Liver (tissue), 8 donors: ENCODE measurements at regions not wholly inside any gene's neighbourhood (a gene's known extent, or its start where the extent isn't known, plus 50 kb on each side); places are given as distances from the start of the nearest gene placed in this dataset.

Experiments
- DNase-seq: peaks from one replicate; pipeline ENCODE4 v3.0.0-alpha.2; 2017; ENCODE audit warnings: low spot score
- H3K27ac ChIP-seq, 2 donors: one replicate each; pipeline ENCODE4 v1.7.0; 2013; ENCODE audit warnings: inconsistent platforms in 2 of 2, low read length in 2 of 2, control low read depth in 1 of 2, low read depth in 1 of 2, mild to moderate bottlenecking in 1 of 2
- H3K27me3 ChIP-seq, 4 donors: one replicate each; pipeline versions ENCODE4 v1.6.1 to v1.7.0; 2013; ENCODE audit warnings: low read length in 3 of 4, inconsistent platforms in 1 of 4, mild to moderate bottlenecking in 1 of 4, moderate library complexity in 1 of 4; ENCODE audit not compliant: control insufficient read depth in 4 of 4, insufficient read depth in 4 of 4
- H3K36me3 ChIP-seq, 4 donors: one replicate each; pipeline versions ENCODE4 v1.6.1 to v1.7.0; 2013; ENCODE audit warnings: low read length in 3 of 4, mild to moderate bottlenecking in 3 of 4, low read depth in 1 of 4, moderate library complexity in 1 of 4; ENCODE audit not compliant: control insufficient read depth in 4 of 4, insufficient read depth in 3 of 4
- H3K4me1 ChIP-seq, 4 donors: one replicate each; pipeline versions ENCODE4 v1.6.1 to v1.7.0; 2013; ENCODE audit warnings: low read length in 3 of 4, mild to moderate bottlenecking in 3 of 4, moderate library complexity in 1 of 4; ENCODE audit not compliant: control insufficient read depth in 4 of 4, insufficient read depth in 4 of 4
- H3K4me3 ChIP-seq, 3 donors: one replicate each; pipeline versions ENCODE4 v1.6.1 to v1.7.0; 2013; ENCODE audit warnings: low read length in 3 of 3, control low read depth in 1 of 3, low read depth in 1 of 3, mild to moderate bottlenecking in 1 of 3
- H3K9ac ChIP-seq, 2 donors: one replicate each; pipeline ENCODE4 v1.7.0; 2013; ENCODE audit warnings: low read length in 2 of 2, mild to moderate bottlenecking in 2 of 2, moderate library complexity in 2 of 2, control low read depth in 1 of 2, low read depth in 1 of 2
- H3K9me3 ChIP-seq, 4 donors: one replicate each; pipeline versions ENCODE4 v1.6.1 to v1.7.0; 2013; ENCODE audit warnings: low read length in 3 of 4; ENCODE audit not compliant: control insufficient read depth in 4 of 4
- EGR1 ChIP-seq, 2 donors: IDR thresholded peaks; 2 replicates each; pipeline ENCODE4 v1.6.1; 2016 to 2018; ENCODE audit warnings: antibody characterized with exemption in 2 of 2, low read depth in 2 of 2
- FOXA1 ChIP-seq: IDR thresholded peaks from 2 replicates; pipeline ENCODE4 v1.6.1; 2016; ENCODE audit warnings: antibody characterized with exemption
- FOXA2 ChIP-seq: IDR thresholded peaks from 2 replicates; pipeline ENCODE4 v1.6.1; 2016; ENCODE audit warnings: antibody characterized with exemption
- GABPA ChIP-seq, 2 donors: IDR thresholded peaks in 1 of 2; conservative IDR thresholded peaks in 1 of 2; 2 replicates each; pipeline ENCODE4 v1.6.1; 2016; ENCODE audit warnings: antibody characterized with exemption in 2 of 2, mild to moderate bottlenecking in 1 of 2, moderate library complexity in 1 of 2
- HNF4A ChIP-seq, 2 donors: conservative IDR thresholded peaks; 2 replicates each; pipeline ENCODE4 v1.6.1; 2016; ENCODE audit warnings: antibody characterized with exemption in 2 of 2, mild to moderate bottlenecking in 2 of 2
- HNF4G ChIP-seq: IDR thresholded peaks from 2 replicates; pipeline ENCODE4 v1.6.1; 2016; ENCODE audit warnings: antibody characterized with exemption
- JUND ChIP-seq, 2 donors: IDR thresholded peaks; 2 replicates each; pipeline ENCODE4 v1.6.1; 2016; ENCODE audit warnings: antibody characterized with exemption in 2 of 2
- MAX ChIP-seq: IDR thresholded peaks from 2 replicates; pipeline ENCODE4 v1.6.1; 2016; ENCODE audit warnings: antibody characterized with exemption
- NR2F2 ChIP-seq: IDR thresholded peaks from 2 replicates; pipeline ENCODE4 v1.6.1; 2016; ENCODE audit warnings: antibody characterized with exemption
- RAD21 ChIP-seq, 2 donors: IDR thresholded peaks; 2 replicates each; pipeline ENCODE4 v1.6.1; 2016; ENCODE audit warnings: antibody characterized with exemption in 2 of 2, mild to moderate bottlenecking in 2 of 2
- RXRA ChIP-seq, 2 donors: IDR thresholded peaks; 2 replicates each; pipeline ENCODE4 v1.6.1; 2017 to 2018; ENCODE audit warnings: antibody characterized with exemption in 2 of 2, mild to moderate bottlenecking in 1 of 2
- SP1 ChIP-seq: IDR thresholded peaks from 2 replicates; pipeline ENCODE4 v1.6.1; 2018; ENCODE audit warnings: antibody characterized with exemption, mild to moderate bottlenecking
- TAF1 ChIP-seq: conservative IDR thresholded peaks from 2 replicates; pipeline ENCODE4 v1.6.1; 2016; ENCODE audit warnings: antibody characterized with exemption, mild to moderate bottlenecking
- YY1 ChIP-seq: IDR thresholded peaks from 2 replicates; pipeline ENCODE4 v1.6.1; 2016; ENCODE audit warnings: antibody characterized with exemption, mild to moderate bottlenecking
- ZBTB33 ChIP-seq: IDR thresholded peaks from 2 replicates; pipeline ENCODE4 v1.6.1; 2016; ENCODE audit warnings: antibody characterized with exemption
- WGBS: extraction: QIAGEN DNeasy Blood & Tissue Kit; methylation state at CpG from one replicate; pipeline ENCODE4 v1.1.7; 2013; 5-methylcytosine and 5-hydroxymethylcytosine counted together
- TF ChIP-seq, protein P1 (sequence below): IDR thresholded peaks from 2 replicates; pipeline ENCODE4 v1.6.1; 2016; ENCODE audit warnings: antibody characterized with exemption, mild to moderate bottlenecking
- TF ChIP-seq, protein P2 (sequence below): fragments of 150-350 bp; IDR thresholded peaks from 2 replicates; pipeline ENCODE4 v1.5.1; 2017; ENCODE audit warnings: improper control_type of control experiment, low read depth, low read length; ENCODE audit not compliant: missing input control
- TF ChIP-seq, protein P3 (sequence below): IDR thresholded peaks from 2 replicates; pipeline ENCODE4 v1.6.1; 2016; ENCODE audit warnings: antibody characterized with exemption
- donor health status: healthy.
- donor health status: healthy.
- donor health status: healthy.
- donor health status: healthy.
- donor health status: healthy.

DNA sequence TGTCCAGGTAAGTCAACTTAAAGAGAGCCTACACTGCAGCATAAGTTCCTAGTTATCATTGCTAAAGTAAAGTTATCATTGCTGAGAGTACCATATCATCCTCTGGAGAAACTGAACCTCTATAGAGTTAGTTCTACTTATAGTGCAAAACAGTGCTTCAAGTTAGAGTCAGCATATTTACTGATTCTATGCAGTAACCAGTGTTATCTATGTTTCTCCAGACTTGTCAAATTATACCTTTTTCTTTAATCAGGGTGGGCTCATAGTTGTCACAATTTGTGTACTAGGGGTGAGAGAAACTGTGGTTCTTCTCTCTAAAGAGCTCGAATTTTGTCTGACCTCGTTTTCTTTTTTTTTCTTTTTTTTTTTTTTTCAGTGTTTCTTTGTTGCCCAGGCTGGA, 79.6 kb downstream of the ANXA2R start:
- H3K27me3 ChIP-seq = peaks cover 0 to 13% (median 0%) of the 10 kb centered on the region in 4 donors
- 54% methylated on average over 2 of the region's 2 CpGs for WGBS
- H3K36me3 ChIP-seq = no peaks in the 10 kb centered on the region
- H3K9me3 ChIP-seq = no peaks in the 10 kb centered on the region
- no peak overlapping the region for H3K9ac ChIP-seq
- no peak for DNase-seq
- TF ChIP-seq, protein P1, sequence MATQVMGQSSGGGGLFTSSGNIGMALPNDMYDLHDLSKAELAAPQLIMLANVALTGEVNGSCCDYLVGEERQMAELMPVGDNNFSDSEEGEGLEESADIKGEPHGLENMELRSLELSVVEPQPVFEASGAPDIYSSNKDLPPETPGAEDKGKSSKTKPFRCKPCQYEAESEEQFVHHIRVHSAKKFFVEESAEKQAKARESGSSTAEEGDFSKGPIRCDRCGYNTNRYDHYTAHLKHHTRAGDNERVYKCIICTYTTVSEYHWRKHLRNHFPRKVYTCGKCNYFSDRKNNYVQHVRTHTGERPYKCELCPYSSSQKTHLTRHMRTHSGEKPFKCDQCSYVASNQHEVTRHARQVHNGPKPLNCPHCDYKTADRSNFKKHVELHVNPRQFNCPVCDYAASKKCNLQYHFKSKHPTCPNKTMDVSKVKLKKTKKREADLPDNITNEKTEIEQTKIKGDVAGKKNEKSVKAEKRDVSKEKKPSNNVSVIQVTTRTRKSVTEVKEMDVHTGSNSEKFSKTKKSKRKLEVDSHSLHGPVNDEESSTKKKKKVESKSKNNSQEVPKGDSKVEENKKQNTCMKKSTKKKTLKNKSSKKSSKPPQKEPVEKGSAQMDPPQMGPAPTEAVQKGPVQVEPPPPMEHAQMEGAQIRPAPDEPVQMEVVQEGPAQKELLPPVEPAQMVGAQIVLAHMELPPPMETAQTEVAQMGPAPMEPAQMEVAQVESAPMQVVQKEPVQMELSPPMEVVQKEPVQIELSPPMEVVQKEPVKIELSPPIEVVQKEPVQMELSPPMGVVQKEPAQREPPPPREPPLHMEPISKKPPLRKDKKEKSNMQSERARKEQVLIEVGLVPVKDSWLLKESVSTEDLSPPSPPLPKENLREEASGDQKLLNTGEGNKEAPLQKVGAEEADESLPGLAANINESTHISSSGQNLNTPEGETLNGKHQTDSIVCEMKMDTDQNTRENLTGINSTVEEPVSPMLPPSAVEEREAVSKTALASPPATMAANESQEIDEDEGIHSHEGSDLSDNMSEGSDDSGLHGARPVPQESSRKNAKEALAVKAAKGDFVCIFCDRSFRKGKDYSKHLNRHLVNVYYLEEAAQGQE = no peak
- TF ChIP-seq EGR1 (IDR thresholded peaks at IDR 0.05; ENCODE audit: low read depth in 2 of 2) = no peak
- TF ChIP-seq MAX = no peak
- no peak for TF ChIP-seq ZBTB33
- TF ChIP-seq HNF4A (conservative IDR thresholded peaks at IDR 0.05) = no peak
- TF ChIP-seq SP1 = no peak
- no peak for TF ChIP-seq RAD21 (IDR thresholded peaks at IDR 0.05)
- no peak for TF ChIP-seq JUND (IDR thresholded peaks at IDR 0.05)
- TF ChIP-seq FOXA2 = no peak
- TF ChIP-seq FOXA1 = no peak
- TF ChIP-seq GABPA (IDR thresholded peaks at IDR 0.05 in 1 of 2, conservative IDR thresholded peaks at IDR 0.05 in 1 of 2) = no peak
- no peak for TF ChIP-seq RXRA (IDR thresholded peaks at IDR 0.05)
- TF ChIP-seq HNF4G = no peak
- TF ChIP-seq YY1 = no peak
- TF ChIP-seq, protein P2, sequence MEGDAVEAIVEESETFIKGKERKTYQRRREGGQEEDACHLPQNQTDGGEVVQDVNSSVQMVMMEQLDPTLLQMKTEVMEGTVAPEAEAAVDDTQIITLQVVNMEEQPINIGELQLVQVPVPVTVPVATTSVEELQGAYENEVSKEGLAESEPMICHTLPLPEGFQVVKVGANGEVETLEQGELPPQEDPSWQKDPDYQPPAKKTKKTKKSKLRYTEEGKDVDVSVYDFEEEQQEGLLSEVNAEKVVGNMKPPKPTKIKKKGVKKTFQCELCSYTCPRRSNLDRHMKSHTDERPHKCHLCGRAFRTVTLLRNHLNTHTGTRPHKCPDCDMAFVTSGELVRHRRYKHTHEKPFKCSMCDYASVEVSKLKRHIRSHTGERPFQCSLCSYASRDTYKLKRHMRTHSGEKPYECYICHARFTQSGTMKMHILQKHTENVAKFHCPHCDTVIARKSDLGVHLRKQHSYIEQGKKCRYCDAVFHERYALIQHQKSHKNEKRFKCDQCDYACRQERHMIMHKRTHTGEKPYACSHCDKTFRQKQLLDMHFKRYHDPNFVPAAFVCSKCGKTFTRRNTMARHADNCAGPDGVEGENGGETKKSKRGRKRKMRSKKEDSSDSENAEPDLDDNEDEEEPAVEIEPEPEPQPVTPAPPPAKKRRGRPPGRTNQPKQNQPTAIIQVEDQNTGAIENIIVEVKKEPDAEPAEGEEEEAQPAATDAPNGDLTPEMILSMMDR = no peak
- no peak for TF ChIP-seq NR2F2
- no peak for TF ChIP-seq TAF1
- TF ChIP-seq, protein P3, sequence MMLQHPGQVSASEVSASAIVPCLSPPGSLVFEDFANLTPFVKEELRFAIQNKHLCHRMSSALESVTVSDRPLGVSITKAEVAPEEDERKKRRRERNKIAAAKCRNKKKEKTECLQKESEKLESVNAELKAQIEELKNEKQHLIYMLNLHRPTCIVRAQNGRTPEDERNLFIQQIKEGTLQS = no peak
- H3K4me3 ChIP-seq = no peak overlapping the region
- H3K27ac ChIP-seq = no peak overlapping the region
- H3K4me1 ChIP-seq = no peaks in the 10 kb centered on the region
